Left colon (tissue), 2 donors: ENCODE measurements at regions not wholly inside any gene's neighbourhood (a gene's known extent, or its start where the extent isn't known, plus 50 kb on each side); places are given as distances from the start of the nearest gene placed in this dataset.
"Not testable (repeated sequence)": the region's sequence is repeated elsewhere in the genome, so short reads cannot be mapped to it uniquely, and the experiment has no call there.

ENCODE experiments used
- ATAC-seq: fragments of 200-7000 bp; cut with Tn5 transposase; one replicate; pipeline ENCODE4 v1.9.1; 2020; ENCODE audit warnings: mild to moderate bottlenecking, moderate library complexity
- DNase-seq, 2 donors: peaks; one replicate each; pipeline ENCODE4 v3.0.0-alpha.2; 2020
- intact Hi-C, 2 donors: fragments of 100-400 bp; cut with DNase I in 1 of 2; cut with micrococcal nuclease in 1 of 2; formaldehyde crosslinking; loops; one replicate each; pipeline versions ENCODE4 v1.11.2 to v1.14.0; 2022; cut with DNase I, micrococcal nuclease
- donor health status: DM: no; HTN: no; CAD: no.
- donor health status: DM: yes; HTN: yes; CAD: no.

GRCh38 chr10:109071539-109071938, 851.8 kb downstream of the XPNPEP1 start:
- DNase-seq = no peak
- intact Hi-C loops = no loop called here
- no peak for ATAC-seq

GRCh38 chr10:109070492-109070891, 852.8 kb downstream of the XPNPEP1 start:
- no peak for DNase-seq
- no peak for ATAC-seq

GRCh38 chr10:109067031-109067430, 856.3 kb downstream of the XPNPEP1 start:
- no peak for DNase-seq

More at GRCh38 chr10:109070492-109070891, 852.8 kb downstream of the XPNPEP1 start:
- intact Hi-C loops = no loop called here

GRCh38 chr10:109065821-109066220, 857.5 kb downstream of the XPNPEP1 start:
- intact Hi-C loops = no loop called here
- DNase-seq = no peak
- ATAC-seq = no peak

More at GRCh38 chr10:109067031-109067430, 856.3 kb downstream of the XPNPEP1 start:
- intact Hi-C loops = no loop called here
- no peak for ATAC-seq

- intact Hi-C loops = no loop called here
- no peak for ATAC-seq
- DNase-seq = no peak
These were observed 860.9 kb downstream of the XPNPEP1 start for GRCh38 chr10:109062371-109062770.

DNA sequence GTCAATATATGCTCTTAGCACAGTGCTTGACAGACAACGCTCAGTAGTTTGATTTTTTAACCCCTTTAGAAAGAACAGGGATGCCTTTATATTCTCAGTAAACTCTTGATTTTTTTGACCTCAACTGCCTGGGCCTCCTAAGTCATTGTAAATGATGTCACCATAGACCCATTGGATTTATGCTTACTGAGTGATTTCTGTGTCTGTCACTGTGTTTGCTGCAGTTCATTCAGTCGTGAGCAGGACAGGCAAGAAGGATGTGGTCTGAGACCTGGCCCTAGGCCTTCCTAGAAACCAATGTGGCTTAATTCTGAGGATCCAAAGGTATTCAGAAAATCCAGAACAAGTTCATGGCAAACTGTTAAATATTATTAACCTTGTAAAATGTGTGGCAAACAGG, 868.1 kb downstream of the XPNPEP1 start:
- ATAC-seq (no peak), DNase-seq (no peak)
- intact Hi-C loops = no loop called here

GRCh38 chr10:109047856-109048255, 875.5 kb downstream of the XPNPEP1 start:
- ATAC-seq (no peak), DNase-seq (no peak)
- intact Hi-C loops = no loop called here

DNA sequence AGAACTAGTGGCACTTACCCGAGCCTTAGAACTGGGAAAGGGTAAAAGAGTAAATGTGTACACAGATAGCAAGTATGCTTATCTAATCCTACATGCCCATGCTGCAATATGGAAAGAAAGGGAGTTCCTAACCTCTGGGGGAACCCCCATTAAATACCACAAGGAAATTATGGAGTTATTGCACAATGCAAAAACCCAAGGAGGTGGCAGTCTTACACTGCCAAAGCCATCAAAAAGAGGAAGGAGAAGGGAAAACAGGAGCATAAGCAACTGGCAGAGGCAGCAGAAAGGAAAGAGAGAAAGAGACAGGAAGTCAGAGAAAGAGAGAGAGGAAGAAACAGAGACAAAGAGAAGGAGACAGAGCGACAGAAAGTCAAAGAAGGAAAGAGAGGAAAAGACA, 876.9 kb downstream of the XPNPEP1 start:
- ATAC-seq, intact Hi-C loops, DNase-seq: not testable (repeated sequence)

DNA sequence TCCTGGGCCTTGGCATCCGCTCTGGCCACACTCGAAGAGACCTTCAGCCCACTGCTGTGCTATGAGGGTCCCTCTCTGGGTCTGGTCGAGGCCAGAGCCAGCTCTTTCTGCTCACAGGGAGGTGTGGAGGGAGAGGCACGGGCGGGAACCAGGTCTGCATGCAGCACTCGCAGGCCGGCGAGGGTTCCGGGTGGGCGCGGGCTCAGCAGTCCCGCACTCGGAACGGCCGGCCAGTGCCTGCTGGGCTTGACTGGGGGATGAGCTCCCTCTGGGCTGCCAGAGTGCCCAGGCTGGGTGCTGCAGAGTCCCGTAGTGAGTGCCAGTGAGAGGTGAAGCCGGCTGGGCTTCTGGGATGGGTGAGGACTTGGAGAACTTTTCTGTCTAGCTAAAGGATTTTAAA, 882.7 kb downstream of the XPNPEP1 start:
- DNase-seq (no peak), ATAC-seq (no peak)
- intact Hi-C loops = no loop called here

DNA sequence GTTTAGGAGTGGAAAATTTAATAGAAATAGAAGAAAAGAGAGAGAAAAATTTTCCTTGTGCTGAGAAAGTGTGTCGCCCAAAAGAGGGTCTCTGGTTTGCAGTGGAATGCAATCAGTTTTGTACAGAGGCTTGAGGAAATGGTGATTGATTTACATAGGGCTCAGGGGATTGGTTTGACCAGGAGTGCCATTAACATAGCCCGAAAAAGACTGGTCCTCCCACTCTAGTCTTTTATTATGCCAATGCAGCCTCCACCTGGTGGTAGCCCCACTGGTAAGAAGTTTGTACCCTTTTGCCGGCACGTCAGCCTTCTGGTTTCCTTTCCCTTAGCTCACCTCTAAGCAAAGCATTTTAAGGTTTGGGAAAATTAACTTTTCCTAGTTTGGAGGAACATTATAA, 885.3 kb downstream of the XPNPEP1 start:
- ATAC-seq (no peak), DNase-seq (no peak)
- intact Hi-C loops = no loop called here

- DNase-seq (no peak), ATAC-seq (no peak)
- intact Hi-C loops = no loop called here
These were observed 892.6 kb downstream of the XPNPEP1 start for GRCh38 chr10:109030581-109031210.

- ATAC-seq = no peak
- DNase-seq = no peak
- intact Hi-C loops = no loop called here
These were observed 893.4 kb downstream of the XPNPEP1 start for GRCh38 chr10:109029870-109030269.

DNA sequence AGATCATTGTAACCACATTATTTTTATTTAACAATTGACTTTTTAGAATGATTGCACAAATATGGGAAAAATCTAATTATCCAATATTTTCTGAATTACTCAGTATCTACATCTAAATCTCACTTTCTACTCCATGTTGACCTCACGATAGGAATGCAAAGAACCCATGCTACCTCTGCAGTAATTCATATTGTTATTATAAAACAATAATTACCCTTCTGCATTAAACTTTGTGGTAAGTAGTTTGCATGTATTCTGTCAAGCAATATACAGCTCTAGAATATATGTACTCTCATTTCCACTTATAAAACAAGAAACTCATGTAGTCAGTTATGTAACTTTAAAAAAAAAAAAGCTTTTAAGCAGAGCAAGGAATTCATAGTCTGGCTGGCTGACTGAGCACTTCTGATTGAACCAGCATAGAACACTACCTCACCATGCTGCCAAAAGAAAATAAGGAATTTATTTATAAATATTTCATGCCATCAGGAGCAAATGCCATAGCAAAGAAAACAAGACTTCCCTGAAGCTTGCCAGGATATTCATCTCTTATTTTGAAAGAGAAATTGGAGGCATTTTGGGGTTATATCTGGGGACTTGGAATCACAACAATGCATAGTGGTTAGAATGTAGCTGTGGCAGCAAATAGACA, 895.7 kb downstream of the XPNPEP1 start:
- DNase-seq (no peak), ATAC-seq (no peak)
- intact Hi-C loops = no loop called here

DNA sequence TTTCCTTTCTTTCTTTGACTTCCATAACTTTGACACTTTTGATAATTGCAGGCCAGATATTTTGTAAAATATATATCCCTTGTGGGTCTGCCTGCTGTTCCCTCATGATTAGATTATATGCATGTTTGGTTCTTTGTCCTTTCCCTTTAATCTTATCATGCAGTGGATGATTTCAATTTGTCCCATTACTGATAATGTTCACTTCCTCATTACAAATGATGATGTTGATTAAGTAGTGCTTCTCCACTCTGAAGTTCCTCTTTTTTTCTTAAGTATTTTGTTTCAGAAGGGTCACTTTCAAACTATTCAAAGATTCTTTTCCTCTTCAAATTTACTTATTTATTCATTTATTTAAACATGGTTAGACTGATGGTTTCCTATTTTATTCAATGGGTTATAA, 898.1 kb downstream of the XPNPEP1 start:
- no peak for ATAC-seq
- intact Hi-C loops = no loop called here
- no peak for DNase-seq

GRCh38 chr10:109022417-109023049, 900.8 kb downstream of the XPNPEP1 start:
- intact Hi-C loops = no loop called here
- DNase-seq (no peak), ATAC-seq (no peak)

DNA sequence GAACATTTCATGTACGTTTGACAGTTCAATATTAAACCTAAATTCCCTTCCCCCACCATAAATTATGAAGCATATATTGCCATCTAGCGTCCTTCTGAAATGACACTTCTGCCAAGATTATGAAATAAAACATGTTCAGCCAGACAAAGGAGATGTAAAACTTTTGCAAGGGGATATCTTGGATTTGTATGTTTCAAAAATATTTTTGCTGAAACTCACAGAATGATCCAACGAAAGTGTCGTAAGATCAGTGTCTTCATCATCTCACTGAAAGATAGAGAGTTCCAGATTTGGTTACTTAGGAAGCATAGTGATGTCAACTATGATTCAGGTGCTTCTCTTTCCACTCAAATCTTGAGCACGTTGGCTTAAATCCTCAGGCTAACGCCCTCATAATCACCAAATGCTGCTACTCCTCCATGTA, 904.3 kb downstream of the XPNPEP1 start:
- DNase-seq (no peak), ATAC-seq (no peak)
- intact Hi-C loops = no loop called here

DNA sequence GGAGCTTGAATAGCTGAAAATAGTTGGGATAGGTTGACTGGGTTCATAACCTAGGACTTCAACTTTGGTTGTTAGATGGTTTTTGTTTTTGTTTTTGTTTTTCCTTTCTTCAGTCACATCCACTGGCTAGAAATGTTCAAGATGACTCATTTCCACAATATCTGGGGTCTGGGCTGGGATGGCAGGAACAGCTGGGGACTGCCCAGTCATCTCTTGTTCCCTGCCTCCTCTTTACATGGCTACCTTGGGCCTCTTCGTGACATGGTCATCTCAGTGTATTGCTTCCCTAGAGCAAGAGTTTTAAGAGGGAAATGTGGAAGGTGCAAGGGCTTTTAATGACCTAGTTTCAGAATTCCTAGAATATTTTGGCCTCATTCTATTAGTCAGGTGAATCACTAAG, 915.8 kb downstream of the XPNPEP1 start:
- DNase-seq (no peak), ATAC-seq (no peak)
- intact Hi-C loops = no loop called here

- intact Hi-C loops = no loop called here
- DNase-seq (no peak), ATAC-seq (no peak)
These were observed 932.9 kb downstream of the XPNPEP1 start for GRCh38 chr10:108990441-108990840.

DNA sequence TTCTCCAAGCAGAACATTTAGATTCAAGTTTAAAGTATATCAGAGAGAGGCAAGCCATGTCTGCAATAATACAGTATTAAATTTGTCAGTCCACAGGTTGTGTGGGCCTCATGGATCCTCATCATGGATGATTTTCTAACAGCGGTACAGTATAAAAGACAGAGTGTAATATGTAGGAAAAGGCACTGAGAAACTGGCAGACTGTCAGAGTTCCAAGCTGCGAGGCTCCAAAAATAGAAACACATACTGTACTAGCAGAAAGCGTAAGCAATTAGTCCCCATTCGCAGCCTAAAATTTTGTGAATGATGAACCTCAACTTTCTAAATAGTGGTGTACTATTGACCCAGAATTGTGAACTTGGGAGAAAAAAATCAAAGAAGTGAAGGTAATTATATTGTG, 933.3 kb downstream of the XPNPEP1 start:
- intact Hi-C loops = no loop called here
- DNase-seq (no peak), ATAC-seq (no peak)

DNA sequence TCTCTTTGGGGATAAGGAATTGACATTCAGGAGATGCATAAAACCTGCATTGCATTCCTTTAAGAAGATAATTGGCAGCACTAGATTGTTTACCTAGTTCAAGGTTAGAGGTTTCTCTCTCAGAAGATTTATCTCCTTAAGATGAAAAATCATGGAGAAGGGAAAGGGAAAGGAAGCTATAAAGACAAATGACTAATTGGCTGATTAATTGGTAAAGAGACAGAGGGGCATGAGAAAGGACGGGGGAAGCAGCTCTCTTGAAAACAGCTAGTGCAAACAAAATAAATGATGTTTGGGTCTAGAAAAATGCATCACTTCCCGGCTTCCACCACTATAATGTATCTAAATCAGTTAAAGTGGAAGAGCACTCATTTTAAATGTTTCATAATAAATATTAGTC, 941.2 kb downstream of the XPNPEP1 start:
- ATAC-seq (no peak), DNase-seq (no peak)
- intact Hi-C loops = no loop called here
